Pons (tissue), 1 donor: ENCODE measurements at regions not wholly inside any gene's neighbourhood (a gene's known extent, or its start where the extent isn't known, plus 50 kb on each side); places are given as distances from the start of the nearest gene placed in this dataset.

Experiments used
- DNase-seq: peaks from one replicate; pipeline ENCODE4 v3.0.0-alpha.2; 2016; ENCODE audit warnings: low spot score

GRCh38 chr21:21605521-21605920 lies 607.3 kb downstream of the NCAM2 start:
- no peak for DNase-seq

- no peak for DNase-seq
These were observed 607.8 kb downstream of the NCAM2 start for GRCh38 chr21:21606041-21606440.

GRCh38 chr21:21612466-21612865 lies 614.3 kb downstream of the NCAM2 start:
- no peak for DNase-seq

GRCh38 chr21:21614966-21615365 lies 616.8 kb downstream of the NCAM2 start:
- DNase-seq = no peak

GRCh38 chr21:21622460-21623234 lies 624.4 kb downstream of the NCAM2 start:
- DNase-seq = no peak

GRCh38 chr21:21624674-21625073 lies 626.5 kb downstream of the NCAM2 start:
- no peak for DNase-seq

GRCh38 chr21:21631961-21632360 lies 633.8 kb downstream of the NCAM2 start:
- DNase-seq = no peak

- no peak for DNase-seq
These were observed 634.7 kb downstream of the NCAM2 start for GRCh38 chr21:21632926-21633325.

GRCh38 chr21:21661741-21662140 lies 663.5 kb downstream of the NCAM2 start:
- no peak for DNase-seq

- DNase-seq = no peak
These were observed 664.6 kb downstream of the NCAM2 start for GRCh38 chr21:21662776-21663175.

- DNase-seq = no peak
These were observed 666.7 kb downstream of the NCAM2 start for GRCh38 chr21:21664871-21665270.

- no peak for DNase-seq
These were observed 668.5 kb downstream of the NCAM2 start for GRCh38 chr21:21666689-21667088.

- DNase-seq = no peak
These were observed 670.0 kb downstream of the NCAM2 start for GRCh38 chr21:21668198-21668597.

- no peak for DNase-seq
These were observed 675.8 kb downstream of the NCAM2 start for GRCh38 chr21:21673959-21674358.

GRCh38 chr21:21675601-21676000 lies 677.4 kb downstream of the NCAM2 start:
- no peak for DNase-seq

GRCh38 chr21:21682172-21682571 lies 684.0 kb downstream of the NCAM2 start:
- no peak for DNase-seq

GRCh38 chr21:21688889-21689288 lies 690.7 kb downstream of the NCAM2 start:
- no peak for DNase-seq

GRCh38 chr21:21690068-21690665 lies 692.0 kb downstream of the NCAM2 start:
- DNase-seq = no peak

- DNase-seq = peak; percentile 3
These were observed 714.7 kb downstream of the NCAM2 start for GRCh38 chr21:21712748-21713520.

GRCh38 chr21:21713651-21714180 lies 715.5 kb downstream of the NCAM2 start:
- no peak for DNase-seq

- DNase-seq = no peak
These were observed 716.2 kb downstream of the NCAM2 start for GRCh38 chr21:21714426-21714825.

- no peak for DNase-seq
These were observed 717.2 kb downstream of the NCAM2 start for GRCh38 chr21:21715266-21715969.
